ENCODE measurements at regions not wholly inside any gene's neighbourhood (a gene's known extent, or its start where the extent isn't known, plus 50 kb on each side); places are given as distances from the start of the nearest gene placed in this dataset.

DNA sequence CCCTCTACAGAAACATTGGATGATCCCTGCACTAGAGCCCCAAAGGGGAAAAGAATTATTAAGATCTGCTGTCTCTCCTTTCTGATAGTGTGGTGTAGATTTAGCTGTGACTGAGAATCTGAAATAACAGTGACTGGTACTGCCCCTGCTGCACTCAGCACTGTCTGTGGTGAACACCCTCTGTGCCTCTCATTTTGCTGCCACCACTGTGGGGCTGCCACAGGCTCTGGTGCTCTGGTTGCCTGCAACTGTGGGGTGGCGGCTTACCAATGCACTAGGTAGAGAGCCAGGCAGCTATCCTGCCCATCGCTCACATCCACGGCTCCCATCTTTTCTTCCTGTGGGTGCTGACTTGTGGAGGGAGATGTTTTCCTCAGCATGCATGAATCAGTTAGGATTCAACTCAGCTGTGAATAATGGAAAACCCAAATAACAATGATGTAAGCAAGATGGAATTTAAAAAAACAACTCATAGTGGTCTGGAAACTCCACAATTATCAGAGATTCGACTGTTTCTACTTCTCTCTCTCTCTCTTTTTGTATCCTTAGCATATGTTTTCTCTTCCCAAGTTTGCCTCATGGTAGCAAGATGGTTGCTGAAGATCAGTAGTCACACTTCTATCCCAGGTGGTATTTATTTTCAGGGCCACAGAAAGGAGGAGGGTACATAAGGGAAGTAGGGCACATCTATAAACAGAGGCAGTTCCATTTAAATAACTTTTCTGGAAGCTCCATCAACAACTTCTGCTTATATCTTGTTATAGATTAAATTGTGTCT, 99.8 kb upstream of the DAP start:
- no CpG with 5 or more reads among the region's 4 CpGs for WGBS (ENCODE audit: insufficient coverage)

DNA sequence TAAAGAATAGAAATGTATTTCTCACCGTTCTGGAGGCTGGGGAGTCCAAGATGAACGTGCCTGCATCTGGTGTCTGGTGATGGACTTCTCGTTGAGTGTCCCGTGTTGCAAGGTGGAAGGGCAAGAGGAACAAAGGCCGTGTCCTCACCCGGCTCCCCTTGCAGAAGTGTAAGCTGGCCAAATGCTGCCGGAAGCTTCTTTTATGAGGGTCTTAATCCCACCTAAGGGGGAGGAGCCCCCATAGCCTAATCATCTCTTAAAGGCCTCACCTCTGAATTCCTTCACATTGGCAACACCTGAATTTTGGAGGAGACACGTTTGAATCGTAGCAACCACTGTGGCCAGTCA, 99.1 kb upstream of the DAP start:
- Histone ChIP-seq H3K4me3 (ENCODE audit: low read length) (no peak overlapping the region), H3K9me3 (replicated peaks; ENCODE audit: control insufficient read depth, low read depth, low read length) (peaks cover 2% of the 10 kb centered on the region), H3K36me3 (ENCODE audit: control insufficient read depth, insufficient read depth, low read length) (no peaks in the 10 kb centered on the region), H3K27me3 (ENCODE audit: control insufficient read depth, insufficient read depth, low read length) (peaks cover 12% of the 10 kb centered on the region), H3K27ac (ENCODE audit: low read length) (no peak overlapping the region), H3K4me1 (ENCODE audit: control insufficient read depth, insufficient read depth, low read length) (peaks cover 9% of the 10 kb centered on the region)
- DNase-seq, result no peak
- WGBS (ENCODE audit: insufficient coverage), result 31% methylated on average over 8 of the region's 9 CpGs

More for the DNA sequence above, 99.8 kb upstream of the DAP start:
- H3K4me1 ChIP-seq (ENCODE audit: control insufficient read depth, insufficient read depth, low read length), result peaks cover 9% of the 10 kb centered on the region
- H3K27me3 ChIP-seq (ENCODE audit: control insufficient read depth, insufficient read depth, low read length), result peaks cover 12% of the 10 kb centered on the region
- no peaks in the 10 kb centered on the region for H3K36me3 ChIP-seq (ENCODE audit: control insufficient read depth, insufficient read depth, low read length)
- H3K27ac ChIP-seq (ENCODE audit: low read length), result no peak overlapping the region
- H3K4me3 ChIP-seq (ENCODE audit: low read length), result no peak overlapping the region
- H3K9me3 ChIP-seq (replicated peaks; ENCODE audit: control insufficient read depth, low read depth, low read length), result peaks cover 2% of the 10 kb centered on the region
- no peak for DNase-seq

DNA sequence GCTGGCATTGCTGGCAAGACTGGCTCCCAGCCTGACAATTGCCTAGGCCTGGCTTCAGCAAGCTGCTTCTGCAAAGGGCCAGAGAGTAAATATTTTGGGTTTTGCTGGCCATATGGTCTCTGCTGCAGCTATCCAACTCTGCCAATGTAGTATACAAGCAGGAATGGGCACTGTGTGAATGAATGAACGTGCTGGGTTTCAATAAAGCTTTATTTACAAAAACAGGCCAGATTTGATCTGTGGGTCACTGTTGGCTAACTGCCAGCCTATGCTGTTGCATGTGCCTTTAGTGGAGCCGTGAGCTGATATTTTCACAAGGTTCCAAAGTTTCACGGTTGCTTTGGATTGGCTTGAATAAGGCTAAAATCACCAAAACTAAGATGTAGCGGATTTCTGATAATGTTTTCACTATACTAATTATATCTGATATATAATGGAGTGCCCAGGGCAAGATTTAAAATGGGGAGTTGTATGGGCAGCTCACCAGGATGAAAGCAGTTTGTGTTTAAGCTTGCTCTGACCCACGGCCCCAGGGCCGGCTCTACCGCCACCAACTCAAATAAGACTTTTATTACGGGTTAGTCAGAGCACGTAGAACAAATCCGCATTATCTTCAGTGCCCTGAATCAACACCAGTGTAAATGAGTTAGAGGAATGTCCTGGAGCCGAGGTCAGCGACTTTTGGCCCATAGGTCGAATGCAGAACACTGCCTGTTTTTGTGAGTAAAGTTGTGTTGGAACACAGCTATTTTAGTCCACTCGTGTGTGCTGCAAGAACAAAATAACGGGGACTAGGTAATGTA, 98.6 kb upstream of the DAP start:
- peaks cover 2% of the 10 kb centered on the region for H3K9me3 ChIP-seq (replicated peaks; ENCODE audit: control insufficient read depth, low read depth, low read length)
- peaks cover 12% of the 10 kb centered on the region for H3K27me3 ChIP-seq (ENCODE audit: control insufficient read depth, insufficient read depth, low read length)
- no peak overlapping the region for H3K27ac ChIP-seq (ENCODE audit: low read length)
- no peaks in the 10 kb centered on the region for H3K36me3 ChIP-seq (ENCODE audit: control insufficient read depth, insufficient read depth, low read length)
- 64% methylated on average over 11 of the region's 15 CpGs for WGBS (ENCODE audit: insufficient coverage)
- DNase-seq, result peak; percentile 7
- H3K4me1 ChIP-seq (ENCODE audit: control insufficient read depth, insufficient read depth, low read length), result peaks cover 9% of the 10 kb centered on the region
- no peak overlapping the region for H3K4me3 ChIP-seq (ENCODE audit: low read length)

DNA sequence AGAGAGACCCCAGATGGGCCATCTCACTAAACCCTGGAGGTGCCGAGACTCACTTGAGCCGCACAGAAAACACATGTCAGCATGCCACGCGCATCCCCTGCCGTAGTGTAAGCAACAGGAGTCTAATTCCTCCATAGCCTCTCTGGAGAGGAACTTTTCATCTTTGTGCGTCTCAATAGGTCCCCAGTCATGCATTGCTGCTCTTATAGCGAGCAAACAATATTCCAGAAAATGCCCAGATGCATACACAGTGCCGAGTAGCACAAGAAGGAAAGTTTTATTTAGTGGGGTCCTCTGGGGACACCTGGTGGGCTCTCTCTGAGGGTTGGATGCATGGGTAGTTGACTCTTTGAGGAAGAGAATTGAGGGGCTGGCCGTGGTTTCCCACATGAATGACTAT, 97.9 kb upstream of the DAP start:
- peaks cover 9% of the 10 kb centered on the region for H3K4me1 ChIP-seq (ENCODE audit: control insufficient read depth, insufficient read depth, low read length)
- 79% methylated on average over 7 of the region's 9 CpGs for WGBS (ENCODE audit: insufficient coverage)
- peaks cover 12% of the 10 kb centered on the region for H3K27me3 ChIP-seq (ENCODE audit: control insufficient read depth, insufficient read depth, low read length)
- peaks cover 2% of the 10 kb centered on the region for H3K9me3 ChIP-seq (replicated peaks; ENCODE audit: control insufficient read depth, low read depth, low read length)
- DNase-seq, result no peak
- H3K4me3 ChIP-seq (ENCODE audit: low read length), result no peak overlapping the region
- no peaks in the 10 kb centered on the region for H3K36me3 ChIP-seq (ENCODE audit: control insufficient read depth, insufficient read depth, low read length)
- no peak overlapping the region for H3K27ac ChIP-seq (ENCODE audit: low read length)

DNA sequence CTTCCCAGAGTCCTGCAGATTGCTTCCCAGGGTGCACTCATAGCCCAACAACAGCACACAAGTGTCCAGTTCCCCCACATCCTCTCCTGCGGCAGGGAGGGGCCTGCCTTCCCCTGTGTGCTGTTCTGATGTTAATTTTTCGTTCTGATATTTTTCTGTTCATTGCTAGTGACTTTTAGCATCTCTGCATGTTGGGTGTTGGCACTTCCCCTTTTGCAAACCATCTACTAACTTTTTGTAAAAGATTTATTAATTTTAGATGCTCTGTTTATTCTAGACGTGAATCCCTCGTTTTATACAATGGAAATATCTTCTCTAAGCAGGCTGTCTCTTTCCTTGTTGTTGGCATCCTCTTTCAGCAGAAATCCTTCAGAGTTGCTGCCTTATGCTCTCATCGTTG, 97.3 kb upstream of the DAP start:
- no peak overlapping the region for H3K4me3 ChIP-seq (ENCODE audit: low read length)
- H3K27me3 ChIP-seq (ENCODE audit: control insufficient read depth, insufficient read depth, low read length), result peaks cover 12% of the 10 kb centered on the region
- peaks cover 9% of the 10 kb centered on the region for H3K4me1 ChIP-seq (ENCODE audit: control insufficient read depth, insufficient read depth, low read length)
- peaks cover 2% of the 10 kb centered on the region for H3K9me3 ChIP-seq (replicated peaks; ENCODE audit: control insufficient read depth, low read depth, low read length)
- DNase-seq, result no peak
- H3K27ac ChIP-seq (ENCODE audit: low read length), result no peak overlapping the region
- 100% methylated on average over 1 of the region's 5 CpGs for WGBS (ENCODE audit: insufficient coverage)
- H3K36me3 ChIP-seq (ENCODE audit: control insufficient read depth, insufficient read depth, low read length), result no peaks in the 10 kb centered on the region

DNA sequence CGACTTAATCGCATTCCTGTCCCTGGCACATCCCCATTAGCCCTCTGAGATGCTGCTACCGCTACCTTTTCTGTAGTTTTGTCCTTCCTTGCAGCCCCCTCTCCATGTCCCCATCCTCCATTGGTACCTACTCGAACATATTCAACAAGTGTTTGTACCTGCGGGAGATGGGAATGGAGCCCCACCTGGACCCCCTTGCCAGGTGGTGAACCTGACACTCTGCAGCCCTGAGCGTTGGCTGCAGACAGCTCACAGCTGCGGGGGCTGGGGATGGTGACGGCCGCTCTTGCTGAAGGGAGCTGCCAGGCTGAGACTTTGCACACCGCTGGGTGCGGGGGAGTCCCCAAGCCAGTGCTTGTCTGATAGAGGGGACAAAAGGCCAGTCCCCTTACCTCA, 96.3 kb upstream of the DAP start:
- Histone ChIP-seq H3K4me1 (ENCODE audit: control insufficient read depth, insufficient read depth, low read length) (peaks cover 9% of the 10 kb centered on the region), H3K27ac (ENCODE audit: low read length) (no peak overlapping the region), H3K9me3 (replicated peaks; ENCODE audit: control insufficient read depth, low read depth, low read length) (peaks cover 2% of the 10 kb centered on the region), H3K27me3 (ENCODE audit: control insufficient read depth, insufficient read depth, low read length) (peaks cover 12% of the 10 kb centered on the region), H3K36me3 (ENCODE audit: control insufficient read depth, insufficient read depth, low read length) (no peaks in the 10 kb centered on the region), H3K4me3 (ENCODE audit: low read length) (no peak overlapping the region)
- no peak for DNase-seq
- 41% methylated on average over 11 of the region's 11 CpGs for WGBS (ENCODE audit: insufficient coverage)

DNA sequence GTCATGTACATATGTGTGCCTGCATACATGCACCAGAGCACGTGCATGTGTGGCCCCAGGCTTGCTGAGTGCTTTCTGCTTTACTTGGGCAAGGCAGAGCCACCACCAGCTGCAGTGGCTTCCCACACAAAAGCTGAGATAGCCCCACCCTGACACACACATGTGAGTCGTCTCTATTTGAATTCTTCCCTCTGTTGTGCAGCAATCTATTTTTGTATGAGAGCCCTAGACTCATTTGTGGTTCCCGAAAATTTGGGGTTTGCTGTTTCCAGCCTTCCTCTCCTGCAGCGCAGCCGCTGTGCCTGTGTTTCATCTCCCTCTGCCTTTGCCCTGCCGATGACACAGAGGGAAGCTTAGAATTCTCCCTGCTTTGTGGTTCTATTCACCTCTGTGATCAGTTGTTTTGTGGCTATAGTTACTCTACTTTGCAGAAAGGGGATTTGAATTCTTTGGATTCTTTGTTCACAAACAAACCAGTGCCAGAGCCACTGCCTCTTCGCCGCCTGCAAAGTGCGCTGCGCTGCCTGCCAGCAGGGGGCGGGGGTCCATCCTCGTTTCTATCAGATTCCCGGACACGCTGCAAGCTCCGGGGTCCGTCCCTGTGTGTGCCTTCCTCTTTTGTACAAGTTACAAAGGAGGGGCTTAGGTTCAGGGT, 95.8 kb upstream of the DAP start:
- DNase-seq, result peak; percentile 51
- peaks cover 2% of the 10 kb centered on the region for H3K9me3 ChIP-seq (replicated peaks; ENCODE audit: control insufficient read depth, low read depth, low read length)
- H3K4me1 ChIP-seq (ENCODE audit: control insufficient read depth, insufficient read depth, low read length), result peaks cover 9% of the 10 kb centered on the region
- peaks cover 12% of the 10 kb centered on the region for H3K27me3 ChIP-seq (ENCODE audit: control insufficient read depth, insufficient read depth, low read length)
- H3K4me3 ChIP-seq (ENCODE audit: low read length), result no peak overlapping the region
- H3K27ac ChIP-seq (ENCODE audit: low read length), result no peak overlapping the region
- 10% methylated on average over 8 of the region's 16 CpGs for WGBS (ENCODE audit: insufficient coverage)
- H3K36me3 ChIP-seq (ENCODE audit: control insufficient read depth, insufficient read depth, low read length), result no peaks in the 10 kb centered on the region

DNA sequence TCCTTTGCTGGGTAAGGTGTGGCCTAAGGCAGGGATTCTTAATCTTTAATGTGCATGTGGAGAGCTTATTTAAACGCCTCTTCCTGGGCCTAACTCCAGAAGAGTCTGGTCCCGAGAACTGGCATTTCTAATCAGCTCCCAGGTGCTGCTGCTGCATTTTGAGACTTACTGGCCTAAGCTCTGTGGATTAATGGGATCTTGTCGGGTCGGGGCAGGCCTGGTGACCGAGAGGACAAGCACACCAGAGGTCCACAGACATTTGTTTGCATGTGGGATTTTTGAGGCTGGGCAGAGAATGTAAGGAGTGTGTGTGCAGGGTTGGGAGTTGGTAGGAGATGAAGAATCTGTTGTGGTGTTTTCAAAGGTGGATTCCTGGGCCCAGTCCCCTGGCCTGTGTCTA, 95.0 kb upstream of the DAP start:
- no peak for DNase-seq
- H3K27ac ChIP-seq (ENCODE audit: low read length), result no peak overlapping the region
- H3K9me3 ChIP-seq (replicated peaks; ENCODE audit: control insufficient read depth, low read depth, low read length), result peaks cover 1% of the 10 kb centered on the region
- H3K4me3 ChIP-seq (ENCODE audit: low read length), result no peak overlapping the region
- H3K36me3 ChIP-seq (ENCODE audit: control insufficient read depth, insufficient read depth, low read length), result no peaks in the 10 kb centered on the region
- peaks cover 12% of the 10 kb centered on the region for H3K27me3 ChIP-seq (ENCODE audit: control insufficient read depth, insufficient read depth, low read length)
- 75% methylated on average over 5 of the region's 5 CpGs for WGBS (ENCODE audit: insufficient coverage)
- peaks cover 9% of the 10 kb centered on the region for H3K4me1 ChIP-seq (ENCODE audit: control insufficient read depth, insufficient read depth, low read length)

DNA sequence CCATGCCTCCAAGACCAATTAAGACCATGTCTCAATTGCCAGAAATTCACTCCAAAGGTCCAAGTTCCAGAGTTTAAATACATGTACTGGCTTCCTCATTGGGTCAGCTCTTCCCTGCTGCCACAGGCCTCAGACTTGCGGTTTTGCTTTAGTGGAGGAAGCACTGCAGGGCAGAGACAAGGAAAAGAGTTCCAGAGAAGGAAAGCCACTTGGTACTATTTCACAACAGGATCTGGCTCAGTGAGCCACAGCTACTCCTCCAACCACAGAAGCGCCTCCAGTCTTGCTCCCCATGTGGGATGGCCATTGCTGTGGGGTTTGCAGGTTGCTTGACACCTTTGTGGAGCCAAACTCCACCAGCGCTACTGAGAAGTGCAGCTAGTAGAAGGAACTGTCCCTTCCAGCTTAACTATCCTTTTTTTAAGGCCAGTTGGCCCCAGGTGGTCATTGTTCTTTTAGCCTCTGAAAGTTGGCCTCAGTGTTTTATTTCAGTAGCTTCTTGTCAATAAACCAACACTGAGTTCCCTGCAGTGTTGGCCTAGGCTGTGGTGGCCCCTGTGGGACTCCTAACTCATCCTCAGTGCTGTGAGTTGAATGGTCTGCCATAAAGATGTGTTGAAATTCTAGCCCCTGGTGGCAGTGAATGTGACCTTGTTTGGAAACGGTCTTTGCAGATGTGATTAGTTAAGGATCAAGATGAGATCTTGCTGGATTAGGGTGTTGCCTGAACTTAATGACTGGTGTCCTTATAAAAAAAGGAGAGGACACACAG, 93.7 kb upstream of the DAP start:
- DNase-seq, result peak; percentile 62
- 55% methylated on average over 2 of the region's 4 CpGs for WGBS (ENCODE audit: insufficient coverage)
- H3K4me3 ChIP-seq (ENCODE audit: low read length), result no peak overlapping the region
- no peaks in the 10 kb centered on the region for H3K36me3 ChIP-seq (ENCODE audit: control insufficient read depth, insufficient read depth, low read length)
- H3K9me3 ChIP-seq (replicated peaks; ENCODE audit: control insufficient read depth, low read depth, low read length), result no peaks in the 10 kb centered on the region
- peaks cover 9% of the 10 kb centered on the region for H3K4me1 ChIP-seq (ENCODE audit: control insufficient read depth, insufficient read depth, low read length)
- H3K27ac ChIP-seq (ENCODE audit: low read length), result no peak overlapping the region
- peaks cover 12% of the 10 kb centered on the region for H3K27me3 ChIP-seq (ENCODE audit: control insufficient read depth, insufficient read depth, low read length)

DNA sequence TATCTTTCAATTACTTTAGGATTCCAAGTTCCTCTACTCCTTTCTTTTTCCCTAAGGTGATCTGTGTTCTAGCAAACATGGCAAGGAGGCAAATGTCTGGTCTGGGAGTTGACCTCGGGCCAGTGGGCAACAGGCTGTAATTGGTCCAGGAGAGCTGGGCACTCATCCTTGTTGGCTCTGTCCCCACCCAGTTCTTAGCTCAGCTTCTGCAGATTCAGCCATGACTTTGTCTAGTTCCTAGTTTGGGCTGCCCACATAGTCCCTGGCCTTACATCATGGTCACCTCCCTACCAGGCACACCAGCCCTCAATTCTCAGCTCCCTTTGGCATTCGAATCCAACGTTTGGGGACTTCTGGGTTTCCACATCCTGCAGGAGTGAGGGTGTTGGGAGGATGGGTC, 92.1 kb upstream of the DAP start:
- Histone ChIP-seq H3K27me3 (ENCODE audit: control insufficient read depth, insufficient read depth, low read length) (peaks cover 8% of the 10 kb centered on the region), H3K9me3 (replicated peaks; ENCODE audit: control insufficient read depth, low read depth, low read length) (no peaks in the 10 kb centered on the region), H3K4me3 (ENCODE audit: low read length) (no peak overlapping the region), H3K36me3 (ENCODE audit: control insufficient read depth, insufficient read depth, low read length) (no peaks in the 10 kb centered on the region), H3K27ac (ENCODE audit: low read length) (no peak overlapping the region), H3K4me1 (ENCODE audit: control insufficient read depth, insufficient read depth, low read length) (peaks cover 9% of the 10 kb centered on the region)
- DNase-seq, result no peak
- no CpG with 5 or more reads among the region's 3 CpGs for WGBS (ENCODE audit: insufficient coverage)
